Karpas-422 (cell line): ENCODE measurements at regions not wholly inside any gene's neighbourhood (a gene's known extent, or its start where the extent isn't known, plus 50 kb on each side); places are given as distances from the start of the nearest gene placed in this dataset.

ENCODE experiments used
- DNase-seq: peaks from one replicate; pipeline ENCODE4 v3.0.0-alpha.2; 2015
- H2AFZ ChIP-seq: fragments of 200-600 bp; sonication (generic); 2 replicates; pipeline ENCODE4 v1.6.1; 2014; ENCODE audit warnings: antibody characterized with exemption, low read length, mixed read lengths
- H3K27ac ChIP-seq: fragments of 200-600 bp; sonication (generic); 2 replicates; pipeline ENCODE4 v1.5.1; 2014; ENCODE audit warnings: mild to moderate bottlenecking, low read length, moderate library complexity
- H3K27me3 ChIP-seq: fragments of 200-600 bp; sonication (generic); 2 replicates; pipeline ENCODE4 v1.6.1; 2014; ENCODE audit warnings: low read length, mixed read lengths
- H3K36me3 ChIP-seq: fragments of 200-600 bp; sonication (generic); 2 replicates; pipeline ENCODE4 v1.6.1; 2014; ENCODE audit warnings: low read length, mixed read lengths; ENCODE audit not compliant: insufficient read depth
- H3K4me1 ChIP-seq: fragments of 200-600 bp; sonication (generic); 2 replicates; pipeline ENCODE4 v1.6.1; 2014; ENCODE audit warnings: mild to moderate bottlenecking, low read length, mixed read lengths
- H3K4me2 ChIP-seq: fragments of 200-600 bp; sonication (generic); 2 replicates; pipeline ENCODE4 v1.6.1; 2014; ENCODE audit warnings: low read length, low read depth, mild to moderate bottlenecking; ENCODE audit not compliant: poor library complexity, severe bottlenecking
- H3K4me3 ChIP-seq: fragments of 200-600 bp; sonication (generic); 2 replicates; pipeline ENCODE4 v1.5.1; 2014; ENCODE audit warnings: mild to moderate bottlenecking, antibody characterized with exemption, low read length, mixed read lengths
- H3K79me2 ChIP-seq: fragments of 200-600 bp; sonication (generic); 2 replicates; pipeline ENCODE4 v1.6.1; 2014; ENCODE audit warnings: mild to moderate bottlenecking, low read length, mixed read lengths
- H3K9ac ChIP-seq: fragments of 200-600 bp; sonication (generic); 2 replicates; pipeline ENCODE4 v1.6.0; 2014; ENCODE audit warnings: low read length
- H3K9me2 ChIP-seq: fragments of 200-600 bp; sonication (generic), shearing (Covaris generic); replicated peaks from 2 replicates; pipeline ENCODE4 v1.6.0; 2014; ENCODE audit warnings: mild to moderate bottlenecking, low read length, moderate library complexity; ENCODE audit not compliant: insufficient read depth
- H3K9me3 ChIP-seq: fragments of 300-700, 200-600 bp; sonication (generic); 2 replicates; pipeline ENCODE4 v1.6.1; 2014; ENCODE audit warnings: low read length, mixed read lengths
- H4K20me1 ChIP-seq: fragments of 200-600 bp; sonication (generic); 2 replicates; pipeline ENCODE4 v1.6.1; 2014; ENCODE audit warnings: mild to moderate bottlenecking, antibody characterized with exemption, low read length, low read depth; ENCODE audit not compliant: insufficient read depth

- H3K9ac ChIP-seq = no peak overlapping the region
- no peaks in the 10 kb centered on the region for H3K79me2 ChIP-seq
- no peak overlapping the region for H3K4me3 ChIP-seq
- H4K20me1 ChIP-seq = no peaks in the 10 kb centered on the region
- H3K27ac ChIP-seq = no peak overlapping the region
- no peaks in the 10 kb centered on the region for H3K36me3 ChIP-seq
- no peaks in the 10 kb centered on the region for H3K9me2 ChIP-seq
- H3K4me2 ChIP-seq = no peak overlapping the region
- H2AFZ ChIP-seq = no peak overlapping the region
- H3K9me3 ChIP-seq = no peaks in the 10 kb centered on the region
- DNase-seq = no peak
- H3K4me1 ChIP-seq = no peaks in the 10 kb centered on the region
- H3K27me3 ChIP-seq = no peaks in the 10 kb centered on the region
These were observed 585.7 kb upstream of the CAMK1G start for GRCh38 chr1:208997726-208998312.

GRCh38 chr1:209008586-209008985 is 574.9 kb upstream of the CAMK1G start:
- H3K9me2 ChIP-seq = no peaks in the 10 kb centered on the region
- no peak overlapping the region for H3K27ac ChIP-seq
- H3K79me2 ChIP-seq = no peaks in the 10 kb centered on the region
- H3K9me3 ChIP-seq = no peaks in the 10 kb centered on the region
- H3K27me3 ChIP-seq = no peaks in the 10 kb centered on the region
- DNase-seq = no peak
- no peak overlapping the region for H3K4me3 ChIP-seq
- no peak overlapping the region for H3K4me2 ChIP-seq
- H3K36me3 ChIP-seq = no peaks in the 10 kb centered on the region
- no peak overlapping the region for H2AFZ ChIP-seq
- no peaks in the 10 kb centered on the region for H4K20me1 ChIP-seq
- no peaks in the 10 kb centered on the region for H3K4me1 ChIP-seq
- H3K9ac ChIP-seq = no peak overlapping the region

DNA sequence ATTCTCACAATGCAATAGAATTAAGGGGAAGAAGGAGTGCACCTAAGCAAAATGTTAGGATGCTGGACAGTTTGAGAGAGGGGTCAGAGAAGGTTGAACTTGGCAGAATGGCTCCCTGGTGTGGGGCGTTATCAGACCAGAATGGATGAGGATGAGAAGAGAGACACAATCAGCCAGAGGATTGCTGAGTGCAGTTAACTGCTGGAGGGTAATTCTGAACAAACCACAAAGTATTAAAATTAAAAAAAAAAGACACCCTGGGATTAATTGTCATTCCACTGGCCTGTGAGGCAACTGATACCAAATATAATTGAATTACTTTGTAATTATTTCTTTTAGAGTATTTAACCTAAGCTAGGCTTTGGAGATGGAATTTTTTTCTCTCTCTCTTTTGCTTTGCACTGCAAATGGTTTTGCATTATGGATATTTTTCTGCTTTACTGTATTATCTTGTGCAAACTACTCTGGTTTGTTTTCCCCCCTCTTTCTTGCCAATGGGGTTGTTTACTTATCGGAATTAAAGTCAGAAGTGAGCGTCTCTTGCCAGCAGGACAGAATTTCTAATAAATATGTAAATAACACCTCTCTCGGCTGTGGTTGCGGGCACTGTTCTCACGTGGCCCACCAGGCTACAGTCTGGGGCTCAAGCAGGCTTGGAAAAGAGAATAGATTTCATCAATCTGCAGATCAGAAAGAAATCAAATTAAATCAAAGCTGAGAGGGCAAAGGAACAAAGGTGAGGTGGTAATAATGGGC is 572.9 kb upstream of the CAMK1G start:
- Histone ChIP-seq H3K9ac (no peak overlapping the region), H3K9me3 (no peaks in the 10 kb centered on the region), H4K20me1 (no peaks in the 10 kb centered on the region), H3K79me2 (no peaks in the 10 kb centered on the region), H2AFZ (no peak overlapping the region), H3K4me3 (no peak overlapping the region), H3K27me3 (no peaks in the 10 kb centered on the region), H3K4me1 (no peaks in the 10 kb centered on the region), H3K4me2 (no peak overlapping the region), H3K27ac (no peak overlapping the region), H3K36me3 (no peaks in the 10 kb centered on the region), H3K9me2 (no peaks in the 10 kb centered on the region)
- DNase-seq = no peak

DNA sequence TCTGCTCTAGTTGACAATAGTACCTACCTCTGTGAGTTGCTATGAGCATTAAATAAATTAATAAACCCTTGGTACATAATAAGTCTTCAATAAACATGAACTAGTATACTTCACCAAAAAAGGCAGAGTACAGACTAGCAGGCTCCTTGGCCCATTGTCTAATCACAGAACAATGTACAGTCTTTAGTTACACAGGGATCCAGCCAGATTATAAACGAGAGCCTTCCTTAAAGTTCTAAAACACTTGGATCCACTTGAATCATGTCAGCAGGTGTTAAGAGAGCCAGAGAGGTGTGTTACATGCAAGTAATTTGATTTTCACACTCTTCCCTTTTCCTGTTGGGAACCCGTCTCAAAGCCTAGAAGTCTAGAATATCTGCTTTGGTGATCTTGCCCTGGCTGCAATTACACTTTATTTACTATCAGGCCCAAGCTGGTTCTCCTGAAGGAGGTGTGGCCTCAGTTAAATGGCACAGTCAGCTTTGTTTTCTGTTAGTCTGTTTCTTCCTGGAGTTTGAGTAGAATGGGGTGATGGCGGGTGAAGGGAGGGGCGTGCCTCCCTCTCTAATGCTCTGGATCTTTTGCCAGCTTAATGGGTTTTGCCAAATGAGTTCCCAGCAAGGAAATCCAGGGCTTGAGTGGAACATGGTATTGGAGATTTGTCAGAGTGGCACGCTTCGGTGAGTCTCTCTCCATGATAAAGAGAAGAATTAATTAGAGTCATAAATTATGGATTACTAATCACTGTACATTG is 570.9 kb upstream of the CAMK1G start:
- Histone ChIP-seq H4K20me1 (no peaks in the 10 kb centered on the region), H3K4me1 (no peaks in the 10 kb centered on the region), H2AFZ (no peak overlapping the region), H3K27me3 (no peaks in the 10 kb centered on the region), H3K9ac (no peak overlapping the region), H3K79me2 (no peaks in the 10 kb centered on the region), H3K4me2 (no peak overlapping the region), H3K27ac (no peak overlapping the region), H3K9me2 (no peaks in the 10 kb centered on the region), H3K9me3 (no peaks in the 10 kb centered on the region), H3K36me3 (no peaks in the 10 kb centered on the region), H3K4me3 (no peak overlapping the region)
- no peak for DNase-seq

DNA sequence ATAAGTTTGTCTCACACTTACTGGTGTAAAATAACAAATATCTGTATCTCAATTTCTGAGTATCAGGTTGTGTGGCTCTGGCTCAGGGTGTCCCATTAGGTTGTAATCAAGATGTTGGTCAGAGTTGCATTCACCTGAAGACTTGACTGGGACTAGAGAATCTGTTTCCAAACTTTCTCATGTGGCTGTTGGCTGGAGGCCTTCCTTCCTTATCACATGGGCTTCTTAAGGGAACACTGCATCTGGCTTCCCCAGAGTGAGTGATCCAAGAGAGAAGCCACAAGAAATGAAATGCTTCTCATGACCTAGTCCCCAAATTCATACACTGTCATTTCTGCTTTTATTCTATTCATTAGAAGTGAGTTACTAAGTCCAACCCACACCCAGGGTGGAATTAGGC is 568.4 kb upstream of the CAMK1G start:
- Histone ChIP-seq H3K4me2 (no peak overlapping the region), H4K20me1 (no peaks in the 10 kb centered on the region), H3K4me3 (no peak overlapping the region), H2AFZ (no peak overlapping the region), H3K36me3 (no peaks in the 10 kb centered on the region), H3K9me3 (no peaks in the 10 kb centered on the region), H3K27ac (no peak overlapping the region), H3K9ac (no peak overlapping the region), H3K79me2 (no peaks in the 10 kb centered on the region), H3K9me2 (no peaks in the 10 kb centered on the region), H3K4me1 (no peaks in the 10 kb centered on the region), H3K27me3 (no peaks in the 10 kb centered on the region)
- DNase-seq = no peak

- no peak overlapping the region for H3K4me2 ChIP-seq
- H3K9me2 ChIP-seq = no peaks in the 10 kb centered on the region
- H2AFZ ChIP-seq = no peak overlapping the region
- no peak for DNase-seq
- no peaks in the 10 kb centered on the region for H3K9me3 ChIP-seq
- no peaks in the 10 kb centered on the region for H3K79me2 ChIP-seq
- no peak overlapping the region for H3K9ac ChIP-seq
- no peak overlapping the region for H3K4me3 ChIP-seq
- H3K4me1 ChIP-seq = no peaks in the 10 kb centered on the region
- no peaks in the 10 kb centered on the region for H3K27me3 ChIP-seq
- no peaks in the 10 kb centered on the region for H4K20me1 ChIP-seq
- no peaks in the 10 kb centered on the region for H3K36me3 ChIP-seq
- no peak overlapping the region for H3K27ac ChIP-seq
These were observed 561.9 kb upstream of the CAMK1G start for GRCh38 chr1:209021622-209022021.

- Histone ChIP-seq H3K27ac (no peak overlapping the region), H3K9me3 (no peaks in the 10 kb centered on the region), H3K4me3 (no peak overlapping the region), H3K4me1 (no peaks in the 10 kb centered on the region), H3K36me3 (no peaks in the 10 kb centered on the region), H3K9me2 (no peaks in the 10 kb centered on the region), H3K27me3 (no peaks in the 10 kb centered on the region), H3K4me2 (no peak overlapping the region), H2AFZ (no peak overlapping the region), H3K9ac (no peak overlapping the region), H4K20me1 (no peaks in the 10 kb centered on the region), H3K79me2 (no peaks in the 10 kb centered on the region)
- no peak for DNase-seq
These were observed 559.7 kb upstream of the CAMK1G start for GRCh38 chr1:209023790-209024189.

GRCh38 chr1:209029737-209030136 is 553.8 kb upstream of the CAMK1G start:
- H3K36me3 ChIP-seq = no peaks in the 10 kb centered on the region
- H3K9me3 ChIP-seq = no peaks in the 10 kb centered on the region
- H3K4me1 ChIP-seq = no peaks in the 10 kb centered on the region
- H4K20me1 ChIP-seq = no peaks in the 10 kb centered on the region
- no peak overlapping the region for H3K4me2 ChIP-seq
- no peak overlapping the region for H3K9ac ChIP-seq
- H3K9me2 ChIP-seq = no peaks in the 10 kb centered on the region
- no peak overlapping the region for H2AFZ ChIP-seq
- H3K27me3 ChIP-seq = no peaks in the 10 kb centered on the region
- no peak for DNase-seq
- no peaks in the 10 kb centered on the region for H3K79me2 ChIP-seq
- no peak overlapping the region for H3K27ac ChIP-seq
- no peak overlapping the region for H3K4me3 ChIP-seq
